Body of pancreas (tissue), 4 donors: ENCODE measurements at regions not wholly inside any gene's neighbourhood (a gene's known extent, or its start where the extent isn't known, plus 50 kb on each side); places are given as distances from the start of the nearest gene placed in this dataset. TPM values are rescaled to one million over a fixed set of nuclear protein-coding genes. Genes with fewer than 3 reads are reported as not detected.

Source experiments
- ATAC-seq: fragments of 150-250 bp; one replicate; pipeline ENCODE4 v1.9.1; 2016
- DNase-seq, 4 donors: peaks; one replicate each; pipeline ENCODE4 v3.0.0-alpha.2; 2019
- H3K27ac ChIP-seq, 4 donors: fragments of 200-600 bp; sonication (generic); 1 replicate in 3 of 4; 2 replicates in 1 of 4; pipeline versions ENCODE4 v1.5.1 to v1.6.1; 2016 to 2019; ENCODE audit warnings: mild to moderate bottlenecking in 1 of 4, mixed read lengths in 1 of 4, moderate library complexity in 1 of 4
- H3K27me3 ChIP-seq, 2 donors: fragments of 200-600 bp; sonication (generic); one replicate each; pipeline ENCODE4 v1.6.0; 2016; ENCODE audit warnings: mild to moderate bottlenecking in 1 of 2
- H3K36me3 ChIP-seq, 2 donors: fragments of 200-600 bp; sonication (generic); replicated peaks in 1 of 2; 2 replicates each; pipeline ENCODE4 v1.5.1; 2016; ENCODE audit warnings: low read depth in 2 of 2; ENCODE audit not compliant: insufficient read depth in 1 of 2
- H3K4me1 ChIP-seq: fragments of 200-600 bp; sonication (generic); one replicate; pipeline ENCODE4 v1.6.0; 2016
- H3K4me3 ChIP-seq, 2 donors: fragments of 200-600 bp; sonication (generic); 1 replicate in 1 of 2; 2 replicates in 1 of 2; pipeline ENCODE4 v1.5.1; 2016 to 2019
- H3K9me3 ChIP-seq, 3 donors: fragments of 200-600 bp; sonication (generic); 1 replicate in 2 of 3; 2 replicates in 1 of 3; pipeline ENCODE4 v1.5.1; 2016
- CTCF ChIP-seq, 7 experiments: fragments of 450-650 bp in 4 of 7; fragments of 200-600 bp in 3 of 7; sonication (generic) in 3 of 7; IDR thresholded peaks; one replicate each; pipeline ENCODE4 v1.5.1; 2016 to 2019; ENCODE audit warnings: antibody characterized with exemption in 7 of 7
- POLR2A ChIP-seq, 3 donors: fragments of 450-650 bp; IDR thresholded peaks; one replicate each; pipeline ENCODE4 v1.6.1; 2016; ENCODE audit warnings: antibody characterized with exemption in 3 of 3, mild to moderate bottlenecking in 2 of 3
- WGBS, 2 donors: methylation state at CpG; one replicate each; pipeline ENCODE4 v1.1.5; 2017; 5-methylcytosine and 5-hydroxymethylcytosine counted together
- intact Hi-C: fragments of 100-400 bp; cut with DNase I; formaldehyde crosslinking; loops from one replicate; pipeline ENCODE4 v1.15.1; 2023
- small RNA-seq: library from RNA; depleted of rRNA; stranded (forward); fragments of <200 nt; gene quantifications from one replicate; pipeline ENCODE3, GENCODE V24; 2016

DNA sequence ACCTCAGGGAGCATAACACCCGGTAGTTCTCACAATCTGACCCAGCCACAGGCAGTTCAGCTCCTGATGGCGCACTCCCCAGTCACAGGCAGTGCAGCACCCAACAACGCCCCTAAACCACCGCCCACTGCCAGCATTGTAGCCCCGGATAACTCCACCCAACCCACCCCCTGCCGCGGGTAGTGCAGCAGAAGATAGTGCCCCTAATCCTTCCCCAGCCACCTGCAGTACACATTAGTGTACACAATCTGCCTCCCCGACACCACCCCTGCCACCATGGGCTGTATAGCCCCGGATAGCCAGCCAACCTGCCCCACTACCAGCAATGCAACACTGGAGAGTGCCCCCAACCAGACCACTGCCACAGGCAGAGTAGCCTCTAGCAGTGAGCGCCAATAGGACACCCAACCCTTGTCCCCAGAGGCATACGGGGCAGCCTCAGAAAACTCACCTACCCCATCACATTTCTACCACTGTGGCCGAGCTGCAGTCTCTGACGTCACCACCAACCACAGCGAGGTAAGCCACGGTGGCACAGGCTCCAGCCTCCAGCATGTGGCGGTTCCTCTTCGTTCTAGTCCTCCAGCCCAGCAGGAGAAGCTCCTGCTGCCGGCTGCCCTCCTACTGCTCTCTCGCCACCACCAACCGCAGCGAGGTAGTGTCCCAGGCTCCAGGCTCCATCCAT, 877.3 kb downstream of the KCNJ18 start:
- TF ChIP-seq POLR2A (IDR thresholded peaks at IDR 0.05) (no peak), CTCF (IDR thresholded peaks at IDR 0.05) (no peak)
- H3K4me3 ChIP-seq, result no peak overlapping the region
- no peaks in the 10 kb centered on the region for H3K9me3 ChIP-seq
- intact Hi-C loops, result no loop called here
- 72 to 79% methylated on average over 21 of the region's 21 CpGs for WGBS, 2 donors
- H3K4me1 ChIP-seq, result no peaks in the 10 kb centered on the region
- no peak for DNase-seq
- no peaks in the 10 kb centered on the region for H3K36me3 ChIP-seq
- ATAC-seq, result no peak
- H3K27ac ChIP-seq, result no peak overlapping the region
- no peaks in the 10 kb centered on the region for H3K27me3 ChIP-seq

GRCh38 chr17:22570144-22570845, 878.0 kb downstream of the KCNJ18 start:
- intact Hi-C loops, result no loop called here
- ATAC-seq, result no peak
- Histone ChIP-seq H3K4me1 (no peaks in the 10 kb centered on the region), H3K36me3 (no peaks in the 10 kb centered on the region), H3K27me3 (no peaks in the 10 kb centered on the region), H3K9me3 (no peaks in the 10 kb centered on the region), H3K4me3 (no peak overlapping the region), H3K27ac (no peak overlapping the region)
- 55 to 58% methylated on average over 17 of the region's 17 CpGs for WGBS, 2 donors
- TF ChIP-seq POLR2A (IDR thresholded peaks at IDR 0.05) (no peak), CTCF (IDR thresholded peaks at IDR 0.05) (no peak)
- no peak for DNase-seq

DNA sequence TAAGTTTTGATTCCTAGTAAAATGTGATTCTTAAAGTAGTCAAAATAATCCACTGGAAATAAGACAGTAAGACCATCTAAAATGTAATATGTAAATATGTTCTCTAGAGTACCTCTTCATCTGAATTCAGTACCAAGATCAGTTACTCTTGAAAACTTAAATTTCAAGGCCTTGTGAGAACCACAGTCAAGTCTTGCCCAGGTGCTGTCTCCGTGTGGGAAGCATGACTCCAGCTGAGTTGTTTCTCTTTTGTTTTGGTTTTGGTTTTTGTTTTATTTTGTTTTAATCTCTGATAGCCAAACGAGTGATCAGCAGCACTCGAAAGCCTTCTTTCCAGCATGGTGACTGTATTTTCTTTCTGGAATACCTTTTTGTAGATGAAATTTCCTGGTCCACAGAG, 907.0 kb downstream of the KCNJ18 start:
- DNase-seq, result no peak
- H3K27me3 ChIP-seq, result no peaks in the 10 kb centered on the region
- H3K4me1 ChIP-seq, result no peaks in the 10 kb centered on the region
- no peak overlapping the region for H3K4me3 ChIP-seq
- H3K27ac ChIP-seq, result no peak overlapping the region
- intact Hi-C loops, result no loop called here
- WGBS, 2 donors, result 23 to 38% methylated on average over 3 of the region's 3 CpGs
- ATAC-seq, result no peak
- no peaks in the 10 kb centered on the region for H3K36me3 ChIP-seq
- no peaks in the 10 kb centered on the region for H3K9me3 ChIP-seq
- TF ChIP-seq CTCF (IDR thresholded peaks at IDR 0.05), result no peak
- TF ChIP-seq POLR2A (IDR thresholded peaks at IDR 0.05), result no peak

DNA sequence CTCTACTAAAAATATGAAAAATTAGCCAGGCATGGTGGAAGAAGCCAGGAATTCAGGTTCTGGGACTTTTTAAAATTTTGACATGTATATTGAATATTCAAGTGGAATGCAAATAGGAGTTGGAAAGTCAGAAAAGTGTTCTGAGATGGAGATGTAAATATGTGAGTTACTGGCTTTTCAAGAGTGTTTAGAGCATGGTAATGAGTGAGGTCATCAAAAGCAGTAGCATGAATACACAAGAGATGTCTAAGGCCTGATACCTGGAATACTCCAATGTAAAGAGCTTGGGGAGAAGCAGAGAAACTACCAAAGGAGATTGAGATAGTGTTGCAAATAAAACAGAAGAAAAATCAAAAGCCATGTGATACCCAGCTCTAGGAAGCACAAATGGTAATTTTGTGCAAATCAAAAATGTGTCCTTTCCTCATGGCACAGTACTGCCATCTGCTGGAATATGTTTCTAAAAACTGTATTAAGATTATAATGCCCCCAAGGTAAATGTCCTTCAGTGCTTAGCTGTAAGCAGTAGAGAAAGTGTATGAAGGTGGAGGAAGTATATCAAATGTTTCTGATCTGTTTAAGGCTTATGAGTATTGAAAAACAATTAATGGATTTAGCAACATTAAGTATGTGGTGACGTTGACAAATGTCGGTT, 908.4 kb downstream of the KCNJ18 start:
- no peak for DNase-seq
- WGBS, 2 donors, result 32 to 39% methylated on average over 2 of the region's 2 CpGs
- Histone ChIP-seq H3K27me3 (no peaks in the 10 kb centered on the region), H3K4me1 (no peaks in the 10 kb centered on the region), H3K27ac (no peak overlapping the region), H3K4me3 (no peak overlapping the region), H3K36me3 (no peaks in the 10 kb centered on the region), H3K9me3 (no peaks in the 10 kb centered on the region)
- TF ChIP-seq CTCF (IDR thresholded peaks at IDR 0.05) (peak in 2 of 7 experiments; percentile 11 to 24), POLR2A (IDR thresholded peaks at IDR 0.05) (no peak)
- intact Hi-C loops, result no loop called here
- ATAC-seq, result no peak

Small RNA genes lying in the stretch of these regions (small RNA-seq; reads per million reads assigned to genes)
- gene ABBA01006766.1, result not detected
- not detected for gene NMTRS-TGA3-1
